RWPE1 (cell line): ENCODE measurements at regions not wholly inside any gene's neighbourhood (a gene's known extent, or its start where the extent isn't known, plus 50 kb on each side); places are given as distances from the start of the nearest gene placed in this dataset.

Experiments
- CTCF ChIA-PET: fragments of 350-600 bp; sonication (Branson Sonifier 250); formaldehyde crosslinking; extraction: SDS; loops from one replicate; lab custom pipeline; 2021; lab: Yijun Ruan, JAX
- POLR2A ChIA-PET: fragments of 400-600 bp; formaldehyde crosslinking; extraction: SDS; loops from one replicate; lab custom pipeline; 2020; ENCODE audit warnings: antibody characterized with exemption; ENCODE audit not compliant: low non-redundant PET; lab: Yijun Ruan, JAX
- DNase-seq: peaks from one replicate; pipeline ENCODE4 v3.0.0; 2012; ENCODE audit warnings: low spot score
- H3K27ac ChIP-seq: fragments of 450-650 bp; 2 replicates; pipeline ENCODE4 v1.5.1; 2017
- CTCF ChIP-seq: fragments of 450-650 bp; conservative IDR thresholded peaks from 2 replicates; pipeline ENCODE4 v1.5.1; 2017; ENCODE audit warnings: low read depth, mild to moderate bottlenecking

GRCh38 chr4:25533256-25533655 is 122.4 kb upstream of the SLC34A2 start:
- CTCF ChIA-PET = interaction anchor here (0.6 kb wide), 1 partner anchor 92 kb away, joined by 4 read pairs; no protein-coding TSS in a partner anchor
- TF ChIP-seq CTCF = no peak
- H3K27ac ChIP-seq = no peak overlapping the region
- DNase-seq = no peak
- POLR2A ChIA-PET = no interaction called here

GRCh38 chr4:25535278-25535677 is 120.4 kb upstream of the SLC34A2 start:
- no peak for TF ChIP-seq CTCF
- no peak for DNase-seq
- H3K27ac ChIP-seq = no peak overlapping the region
- ChIA-PET POLR2A (no interaction called here), CTCF (interaction anchor here (0.6 kb wide), 1 partner anchor 13 kb away, joined by 3 read pairs; no protein-coding TSS in a partner anchor)

- no peak overlapping the region for H3K27ac ChIP-seq
- DNase-seq = no peak
- TF ChIP-seq CTCF = no peak
- CTCF ChIA-PET = interaction anchor here (0.7 kb wide), 1 partner anchor 552 kb away, joined by 4 read pairs; no protein-coding TSS in a partner anchor
- POLR2A ChIA-PET = no interaction called here
Observed at GRCh38 chr4:25535701-25536473, 119.8 kb upstream of the SLC34A2 start.

- POLR2A ChIA-PET = no interaction called here
- CTCF ChIA-PET = interaction anchor here (0.6 to 0.7 kb wide), 2 partner anchors 553 to 997 kb away, joined by 4 read pairs; no protein-coding TSS in a partner anchor
- no peak overlapping the region for H3K27ac ChIP-seq
- TF ChIP-seq CTCF = no peak
- no peak for DNase-seq
Observed at GRCh38 chr4:25536564-25537320, 118.9 kb upstream of the SLC34A2 start.

- CTCF ChIA-PET = no interaction called here
- POLR2A ChIA-PET = no interaction called here
- no peak overlapping the region for H3K27ac ChIP-seq
Observed at GRCh38 chr4:25538430-25538829, 117.2 kb upstream of the SLC34A2 start.

More at GRCh38 chr4:25538430-25538829, 117.2 kb upstream of the SLC34A2 start:
- no peak for DNase-seq
- TF ChIP-seq CTCF = no peak
